ENCODE measurements at regions not wholly inside any gene's neighbourhood (a gene's known extent, or its start where the extent isn't known, plus 50 kb on each side); places are given as distances from the start of the nearest gene placed in this dataset.

DNA sequence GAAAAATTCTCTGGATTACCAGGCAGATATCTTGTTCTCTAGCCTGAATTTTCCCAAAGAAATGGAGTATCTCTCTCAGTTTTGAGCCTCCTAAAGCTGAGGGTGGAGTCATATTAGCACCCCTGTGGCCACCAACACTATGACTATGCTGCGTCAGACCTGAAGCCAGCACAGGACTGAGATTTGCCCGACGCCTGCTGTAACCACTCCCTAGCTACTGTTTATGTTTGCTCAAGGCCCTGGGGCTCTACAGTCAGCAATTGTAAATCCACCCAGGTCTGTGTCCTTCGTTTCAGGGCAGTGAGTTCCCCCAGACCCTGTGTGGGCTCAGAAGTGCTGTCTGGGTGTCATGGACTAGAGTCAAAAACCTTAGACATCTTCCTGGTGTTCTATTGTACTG lies 61.4 kb downstream of the ZXDA start:
- Mint-ChIP-seq H3K36me3 (peaks cover 1% of the 10 kb centered on the region), H3K9me3 (peaks cover 74% of the 10 kb centered on the region), H3K27me3 (ENCODE audit: low read depth) (no peaks in the 10 kb centered on the region), H3K4me3 (no peak overlapping the region), H3K4me1 (no peaks in the 10 kb centered on the region), H3K27ac (no peak overlapping the region)
- DNase-seq (ENCODE audit: low spot score in 2 of 2, unreplicated experiment in 2 of 2), result no peak
- no peak for TF ChIP-seq CTCF (IDR thresholded peaks at IDR 0.05; ENCODE audit: unreplicated experiment)

- no peak overlapping the region for H3K27ac Mint-ChIP-seq
- H3K9me3 Mint-ChIP-seq, result peaks cover 68% of the 10 kb centered on the region
- H3K36me3 Mint-ChIP-seq, result peaks cover 1% of the 10 kb centered on the region
- H3K4me1 Mint-ChIP-seq, result no peaks in the 10 kb centered on the region
- H3K4me3 Mint-ChIP-seq, result no peak overlapping the region
- H3K27me3 Mint-ChIP-seq (ENCODE audit: low read depth), result no peaks in the 10 kb centered on the region
- DNase-seq (ENCODE audit: low spot score in 2 of 2, unreplicated experiment in 2 of 2), result no peak
- no peak for TF ChIP-seq CTCF (IDR thresholded peaks at IDR 0.05; ENCODE audit: unreplicated experiment)
Measured at GRCh38 chrX:57822818-57823217, 87.4 kb downstream of the ZXDA start.

DNA sequence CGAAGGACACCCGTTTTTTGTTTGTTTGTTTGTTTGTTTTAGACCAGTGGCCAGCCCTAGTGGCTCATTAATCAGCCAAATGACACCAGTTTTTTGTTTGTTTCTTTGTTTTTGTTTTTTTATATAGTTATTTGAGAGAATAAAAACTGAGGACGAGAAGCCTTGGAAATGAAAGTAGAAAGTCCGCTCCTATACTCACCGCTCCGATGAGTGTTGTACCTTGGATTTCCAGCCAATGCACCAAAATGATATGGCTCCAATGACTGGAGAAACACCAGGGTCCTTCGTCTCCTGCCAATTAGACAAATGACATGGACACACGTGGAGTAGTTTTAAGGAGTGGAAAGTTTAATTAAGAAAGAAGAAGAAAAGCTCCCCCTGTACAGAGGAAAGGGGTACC lies 87.9 kb downstream of the ZXDA start:
- H3K4me3 Mint-ChIP-seq, result no peak overlapping the region
- H3K27ac Mint-ChIP-seq, result no peak overlapping the region
- peaks cover 72% of the 10 kb centered on the region for H3K9me3 Mint-ChIP-seq
- H3K27me3 Mint-ChIP-seq (ENCODE audit: low read depth), result no peaks in the 10 kb centered on the region
- H3K4me1 Mint-ChIP-seq, result no peaks in the 10 kb centered on the region
- no peak for TF ChIP-seq CTCF (IDR thresholded peaks at IDR 0.05; ENCODE audit: unreplicated experiment)
- H3K36me3 Mint-ChIP-seq, result peaks cover 1% of the 10 kb centered on the region
- no peak for DNase-seq (ENCODE audit: low spot score in 2 of 2, unreplicated experiment in 2 of 2)

GRCh38 chrX:57821703-57822387 lies 88.4 kb downstream of the ZXDA start:
- H3K4me1 Mint-ChIP-seq, result no peaks in the 10 kb centered on the region
- no peak overlapping the region for H3K4me3 Mint-ChIP-seq
- H3K27ac Mint-ChIP-seq, result no peak overlapping the region
- H3K36me3 Mint-ChIP-seq, result peaks cover 1% of the 10 kb centered on the region
- H3K9me3 Mint-ChIP-seq, result peaks cover 69% of the 10 kb centered on the region
- TF ChIP-seq CTCF (IDR thresholded peaks at IDR 0.05; ENCODE audit: unreplicated experiment), result no peak
- DNase-seq (ENCODE audit: low spot score in 2 of 2, unreplicated experiment in 2 of 2), result no peak
- no peaks in the 10 kb centered on the region for H3K27me3 Mint-ChIP-seq (ENCODE audit: low read depth)

GRCh38 chrX:57817302-57817701 lies 93.0 kb downstream of the ZXDA start:
- no peak for DNase-seq (ENCODE audit: low spot score in 2 of 2, unreplicated experiment in 2 of 2)
- H3K27me3 Mint-ChIP-seq (ENCODE audit: low read depth), result no peaks in the 10 kb centered on the region
- peaks cover 82% of the 10 kb centered on the region for H3K9me3 Mint-ChIP-seq
- H3K4me3 Mint-ChIP-seq, result no peak overlapping the region
- H3K36me3 Mint-ChIP-seq, result no peaks in the 10 kb centered on the region
- H3K4me1 Mint-ChIP-seq, result no peaks in the 10 kb centered on the region
- H3K27ac Mint-ChIP-seq, result no peak overlapping the region
- TF ChIP-seq CTCF (IDR thresholded peaks at IDR 0.05; ENCODE audit: unreplicated experiment), result no peak

GRCh38 chrX:57772637-57773036 lies 92.6 kb upstream of the NLRP2B start:
- Mint-ChIP-seq H3K27me3 (ENCODE audit: low read depth) (no peaks in the 10 kb centered on the region), H3K36me3 (no peaks in the 10 kb centered on the region), H3K9me3 (peaks cover 67% of the 10 kb centered on the region), H3K4me3 (no peak overlapping the region), H3K27ac (no peak overlapping the region), H3K4me1 (no peaks in the 10 kb centered on the region)
- TF ChIP-seq CTCF (IDR thresholded peaks at IDR 0.05; ENCODE audit: unreplicated experiment), result no peak
- DNase-seq (ENCODE audit: low spot score in 2 of 2, unreplicated experiment in 2 of 2), result no peak

Measured in mesothelial cell of epicardium (in vitro differentiated cells).